ENCODE measurements at regions not wholly inside any gene's neighbourhood (a gene's known extent, or its start where the extent isn't known, plus 50 kb on each side); places are given as distances from the start of the nearest gene placed in this dataset.
"Not testable (repeated sequence)": the region's sequence is repeated elsewhere in the genome, so short reads cannot be mapped to it uniquely, and the experiment has no call there.

DNA sequence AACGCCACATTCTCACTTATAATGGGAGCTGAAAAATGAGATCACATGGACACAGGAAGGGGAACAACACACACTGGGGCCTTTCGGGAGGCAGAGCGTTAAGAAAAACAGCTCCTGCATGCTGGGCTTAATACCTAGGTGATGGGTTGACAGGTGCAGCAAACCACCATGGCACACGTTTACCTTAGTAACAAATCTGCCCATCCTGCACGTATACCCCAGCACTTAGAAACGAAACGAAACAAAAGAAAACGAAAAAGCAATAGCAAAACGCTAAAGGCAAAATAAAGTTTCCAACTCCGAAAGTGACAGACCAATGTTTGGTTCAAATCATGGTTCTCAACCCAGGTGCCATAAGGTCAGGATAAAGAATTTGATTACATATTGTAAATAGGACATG, 525.3 kb downstream of the CWH43 start:
- H3K79me2 ChIP-seq (ENCODE audit: control insufficient read depth, insufficient read depth, low read length); ATAC-seq; H3K9me3 ChIP-seq (replicated peaks; ENCODE audit: control insufficient read depth, insufficient read depth, low read depth, low read length); CTCF ChIA-PET (ENCODE audit: low intra/inter-chr PET ratio); H2AFZ ChIP-seq (ENCODE audit: low read depth, low read length); H3K9ac ChIP-seq (ENCODE audit: insufficient read depth in 1 of 2, low read depth in 2 of 2, low read length in 2 of 2); H3K4me3 ChIP-seq; POLR2A ChIA-PET; H4K20me1 ChIP-seq (replicated peaks; ENCODE audit: control insufficient read depth, insufficient read depth, low read length); H3K9me1 ChIP-seq (ENCODE audit: control insufficient read depth, insufficient read depth, low read length); FAIRE-seq; H3K36me3 ChIP-seq (ENCODE audit: control insufficient read depth, insufficient read depth, low read length); H3K4me2 ChIP-seq (ENCODE audit: insufficient read depth, low read length); H3K27ac ChIP-seq (ENCODE audit: extremely low read depth, low read depth, low read length); intact Hi-C loops (cut with micrococcal nuclease); BruUV-seq (replicated peaks): not testable (repeated sequence)
- TF ChIP-seq RFX7 (CRISPR knock-in tag; IDR thresholded peaks at IDR 0.05): 0 out of 2 replicates have a peak, but pooled peaks have one; percentile 48
- peak; percentile 64; the same call in 1 of the 2 replicates for TF ChIP-seq TAF7 (tag; IDR thresholded peaks at IDR 0.05)
- 16% methylated on average over 10 of the region's 10 CpGs for WGBS (ENCODE audit: insufficient coverage, low coverage, missing lambda C conversion rate)
- peak in 1 of 4 experiments; percentile 6 for DNase-seq (ENCODE audit: extremely low read depth in 1 of 4, low spot score in 3 of 4)
- Histone ChIP-seq H3K4me1 (replicated peaks in 1 of 2; ENCODE audit: control insufficient read depth in 2 of 2, insufficient read depth in 2 of 2, low read length in 2 of 2) (peaks cover 0 to 10% of the 10 kb centered on the region in 2 experiments; a peak in 2 of 5 replicates), H3K27me3 (ENCODE audit: control insufficient read depth in 2 of 2, insufficient read depth in 2 of 2, low read length in 2 of 2) (peaks cover 0 to 16% of the 10 kb centered on the region in 2 experiments; a peak in 1 of 5 replicates)
- in situ Hi-C loops (cut with MboI): loop anchor here (5.0 to 10.0 kb wide), 2 partner anchors 63 to 194 kb away; no protein-coding TSS in a partner anchor

DNA sequence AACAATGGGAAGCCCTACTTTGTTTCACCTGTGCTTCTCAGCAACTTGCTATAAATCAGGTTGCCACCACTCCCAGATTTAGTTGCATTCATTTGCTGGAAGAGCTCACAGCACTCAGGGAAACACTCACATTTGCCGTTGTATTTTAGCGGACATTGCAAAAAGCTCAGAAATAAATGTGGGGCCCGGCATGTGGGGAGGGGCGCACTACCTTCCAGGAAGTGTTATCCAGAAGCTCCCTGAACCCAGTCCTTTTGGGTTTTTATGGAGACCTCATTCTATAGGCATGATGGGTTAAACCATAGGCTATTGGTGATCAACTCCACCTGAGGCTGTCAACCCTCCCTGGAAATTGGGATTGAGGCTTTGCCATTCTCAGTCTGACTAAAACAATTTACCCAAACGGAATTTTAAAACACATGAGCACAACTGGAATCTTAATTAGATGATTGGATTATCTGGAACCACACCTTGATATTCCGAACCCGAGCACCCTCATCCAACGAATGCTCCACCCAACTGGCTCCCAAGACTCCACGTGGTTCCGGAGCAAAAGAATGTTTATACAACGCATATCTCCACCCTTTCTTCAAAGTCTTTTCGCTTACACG, 525.9 kb downstream of the CWH43 start:
- H3K4me3 ChIP-seq; H3K4me2 ChIP-seq (ENCODE audit: insufficient read depth, low read length); H3K9me3 ChIP-seq (replicated peaks; ENCODE audit: control insufficient read depth, insufficient read depth, low read depth, low read length); FAIRE-seq; H2AFZ ChIP-seq (ENCODE audit: low read depth, low read length); BruUV-seq (replicated peaks); H3K9ac ChIP-seq (ENCODE audit: insufficient read depth in 1 of 2, low read depth in 2 of 2, low read length in 2 of 2); H3K36me3 ChIP-seq (ENCODE audit: control insufficient read depth, insufficient read depth, low read length); POLR2A ChIA-PET; H3K79me2 ChIP-seq (ENCODE audit: control insufficient read depth, insufficient read depth, low read length); H3K9me1 ChIP-seq (ENCODE audit: control insufficient read depth, insufficient read depth, low read length); H4K20me1 ChIP-seq (replicated peaks; ENCODE audit: control insufficient read depth, insufficient read depth, low read length); H3K27ac ChIP-seq (ENCODE audit: extremely low read depth, low read depth, low read length); intact Hi-C loops (cut with micrococcal nuclease); CTCF ChIA-PET (ENCODE audit: low intra/inter-chr PET ratio); ATAC-seq: not testable (repeated sequence)
- WGBS (ENCODE audit: insufficient coverage, low coverage, missing lambda C conversion rate): 16% methylated on average over 13 of the region's 13 CpGs
- DNase-seq (ENCODE audit: extremely low read depth in 1 of 4, low spot score in 3 of 4): peak; percentile 10 to 29 (median 13)
- Histone ChIP-seq H3K27me3 (ENCODE audit: control insufficient read depth in 2 of 2, insufficient read depth in 2 of 2, low read length in 2 of 2) (peaks cover 0 to 16% of the 10 kb centered on the region in 2 experiments; a peak in 1 of 5 replicates), H3K4me1 (replicated peaks in 1 of 2; ENCODE audit: control insufficient read depth in 2 of 2, insufficient read depth in 2 of 2, low read length in 2 of 2) (peaks cover 0 to 10% of the 10 kb centered on the region in 2 experiments; a peak in 2 of 5 replicates)
- in situ Hi-C loops (cut with MboI): loop anchor here (5.0 to 10.0 kb wide), 2 partner anchors 63 to 195 kb away; no protein-coding TSS in a partner anchor
- TF ChIP-seq, protein P1, sequence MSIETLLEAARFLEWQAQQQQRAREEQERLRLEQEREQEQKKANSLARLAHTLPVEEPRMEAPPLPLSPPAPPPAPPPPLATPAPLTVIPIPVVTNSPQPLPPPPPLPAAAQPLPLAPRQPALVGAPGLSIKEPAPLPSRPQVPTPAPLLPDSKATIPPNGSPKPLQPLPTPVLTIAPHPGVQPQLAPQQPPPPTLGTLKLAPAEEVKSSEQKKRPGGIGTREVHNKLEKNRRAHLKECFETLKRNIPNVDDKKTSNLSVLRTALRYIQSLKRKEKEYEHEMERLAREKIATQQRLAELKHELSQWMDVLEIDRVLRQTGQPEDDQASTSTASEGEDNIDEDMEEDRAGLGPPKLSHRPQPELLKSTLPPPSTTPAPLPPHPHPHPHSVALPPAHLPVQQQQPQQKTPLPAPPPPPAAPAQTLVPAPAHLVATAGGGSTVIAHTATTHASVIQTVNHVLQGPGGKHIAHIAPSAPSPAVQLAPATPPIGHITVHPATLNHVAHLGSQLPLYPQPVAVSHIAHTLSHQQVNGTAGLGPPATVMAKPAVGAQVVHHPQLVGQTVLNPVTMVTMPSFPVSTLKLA (conservative IDR thresholded peaks at IDR 0.05): peak in 1 of 2 experiments; percentile 49; a peak in 1 of 4 replicates
- TF ChIP-seq, protein P2, sequence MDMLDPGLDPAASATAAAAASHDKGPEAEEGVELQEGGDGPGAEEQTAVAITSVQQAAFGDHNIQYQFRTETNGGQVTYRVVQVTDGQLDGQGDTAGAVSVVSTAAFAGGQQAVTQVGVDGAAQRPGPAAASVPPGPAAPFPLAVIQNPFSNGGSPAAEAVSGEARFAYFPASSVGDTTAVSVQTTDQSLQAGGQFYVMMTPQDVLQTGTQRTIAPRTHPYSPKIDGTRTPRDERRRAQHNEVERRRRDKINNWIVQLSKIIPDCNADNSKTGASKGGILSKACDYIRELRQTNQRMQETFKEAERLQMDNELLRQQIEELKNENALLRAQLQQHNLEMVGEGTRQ (CRISPR knock-in tag; IDR thresholded peaks at IDR 0.05): peak; percentile 12; the same call in 1 of the 2 replicates
- TF ChIP-seq, protein P3, sequence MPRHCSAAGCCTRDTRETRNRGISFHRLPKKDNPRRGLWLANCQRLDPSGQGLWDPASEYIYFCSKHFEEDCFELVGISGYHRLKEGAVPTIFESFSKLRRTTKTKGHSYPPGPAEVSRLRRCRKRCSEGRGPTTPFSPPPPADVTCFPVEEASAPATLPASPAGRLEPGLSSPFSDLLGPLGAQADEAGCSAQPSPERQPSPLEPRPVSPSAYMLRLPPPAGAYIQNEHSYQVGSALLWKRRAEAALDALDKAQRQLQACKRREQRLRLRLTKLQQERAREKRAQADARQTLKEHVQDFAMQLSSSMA (CRISPR knock-in tag; IDR thresholded peaks at IDR 0.05): 0 out of 2 replicates have a peak, but pooled peaks have one; percentile 35
- TF ChIP-seq MAFK (IDR thresholded peaks at IDR 0.05; ENCODE audit: low read length): 0 out of 2 replicates have a peak, but pooled peaks have one; percentile 9
- TF ChIP-seq, protein P4, sequence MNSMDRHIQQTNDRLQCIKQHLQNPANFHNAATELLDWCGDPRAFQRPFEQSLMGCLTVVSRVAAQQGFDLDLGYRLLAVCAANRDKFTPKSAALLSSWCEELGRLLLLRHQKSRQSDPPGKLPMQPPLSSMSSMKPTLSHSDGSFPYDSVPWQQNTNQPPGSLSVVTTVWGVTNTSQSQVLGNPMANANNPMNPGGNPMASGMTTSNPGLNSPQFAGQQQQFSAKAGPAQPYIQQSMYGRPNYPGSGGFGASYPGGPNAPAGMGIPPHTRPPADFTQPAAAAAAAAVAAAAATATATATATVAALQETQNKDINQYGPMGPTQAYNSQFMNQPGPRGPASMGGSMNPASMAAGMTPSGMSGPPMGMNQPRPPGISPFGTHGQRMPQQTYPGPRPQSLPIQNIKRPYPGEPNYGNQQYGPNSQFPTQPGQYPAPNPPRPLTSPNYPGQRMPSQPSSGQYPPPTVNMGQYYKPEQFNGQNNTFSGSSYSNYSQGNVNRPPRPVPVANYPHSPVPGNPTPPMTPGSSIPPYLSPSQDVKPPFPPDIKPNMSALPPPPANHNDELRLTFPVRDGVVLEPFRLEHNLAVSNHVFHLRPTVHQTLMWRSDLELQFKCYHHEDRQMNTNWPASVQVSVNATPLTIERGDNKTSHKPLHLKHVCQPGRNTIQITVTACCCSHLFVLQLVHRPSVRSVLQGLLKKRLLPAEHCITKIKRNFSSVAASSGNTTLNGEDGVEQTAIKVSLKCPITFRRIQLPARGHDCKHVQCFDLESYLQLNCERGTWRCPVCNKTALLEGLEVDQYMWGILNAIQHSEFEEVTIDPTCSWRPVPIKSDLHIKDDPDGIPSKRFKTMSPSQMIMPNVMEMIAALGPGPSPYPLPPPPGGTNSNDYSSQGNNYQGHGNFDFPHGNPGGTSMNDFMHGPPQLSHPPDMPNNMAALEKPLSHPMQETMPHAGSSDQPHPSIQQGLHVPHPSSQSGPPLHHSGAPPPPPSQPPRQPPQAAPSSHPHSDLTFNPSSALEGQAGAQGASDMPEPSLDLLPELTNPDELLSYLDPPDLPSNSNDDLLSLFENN (IDR thresholded peaks at IDR 0.05; ENCODE audit: low read depth in 2 of 2, low read length in 2 of 2): 0 out of 4 replicates have a peak, but pooled peaks of 1 of the 2 experiments have one; percentile 35

All from K562 (cell line).